ENCODE measurements at regions not wholly inside any gene's neighbourhood (a gene's known extent, or its start where the extent isn't known, plus 50 kb on each side); places are given as distances from the start of the nearest gene placed in this dataset.

DNA sequence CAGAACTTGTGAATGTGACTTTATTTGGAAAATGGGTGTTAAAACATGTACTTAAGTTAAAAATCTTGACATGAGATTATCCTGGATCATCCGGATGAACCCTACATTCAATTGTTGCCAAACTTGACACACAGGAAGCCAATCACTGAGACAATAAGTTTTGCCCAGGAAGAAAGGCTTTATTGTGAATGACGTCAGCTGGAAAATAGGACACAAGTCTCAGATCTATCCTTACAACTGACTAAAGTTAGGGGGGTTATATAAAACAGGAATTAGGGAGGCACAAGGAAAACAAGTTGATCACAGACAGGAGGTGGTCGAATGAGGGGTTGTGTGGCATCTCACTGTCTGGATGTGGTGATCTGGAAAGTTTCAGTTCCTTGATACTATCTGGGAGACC, 126.9 kb downstream of the TTC8 start:
- TF ChIP-seq, protein P1, sequence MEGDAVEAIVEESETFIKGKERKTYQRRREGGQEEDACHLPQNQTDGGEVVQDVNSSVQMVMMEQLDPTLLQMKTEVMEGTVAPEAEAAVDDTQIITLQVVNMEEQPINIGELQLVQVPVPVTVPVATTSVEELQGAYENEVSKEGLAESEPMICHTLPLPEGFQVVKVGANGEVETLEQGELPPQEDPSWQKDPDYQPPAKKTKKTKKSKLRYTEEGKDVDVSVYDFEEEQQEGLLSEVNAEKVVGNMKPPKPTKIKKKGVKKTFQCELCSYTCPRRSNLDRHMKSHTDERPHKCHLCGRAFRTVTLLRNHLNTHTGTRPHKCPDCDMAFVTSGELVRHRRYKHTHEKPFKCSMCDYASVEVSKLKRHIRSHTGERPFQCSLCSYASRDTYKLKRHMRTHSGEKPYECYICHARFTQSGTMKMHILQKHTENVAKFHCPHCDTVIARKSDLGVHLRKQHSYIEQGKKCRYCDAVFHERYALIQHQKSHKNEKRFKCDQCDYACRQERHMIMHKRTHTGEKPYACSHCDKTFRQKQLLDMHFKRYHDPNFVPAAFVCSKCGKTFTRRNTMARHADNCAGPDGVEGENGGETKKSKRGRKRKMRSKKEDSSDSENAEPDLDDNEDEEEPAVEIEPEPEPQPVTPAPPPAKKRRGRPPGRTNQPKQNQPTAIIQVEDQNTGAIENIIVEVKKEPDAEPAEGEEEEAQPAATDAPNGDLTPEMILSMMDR (IDR thresholded peaks at IDR 0.05) = no peak
- TF ChIP-seq POLR2A (IDR thresholded peaks at IDR 0.05; ENCODE audit: low read depth) (no peak), POLR2AphosphoS5 (IDR thresholded peaks at IDR 0.05) (no peak)

All from esophagus muscularis mucosa (tissue), 3 donors.